H9 (cell line): ENCODE measurements at regions not wholly inside any gene's neighbourhood (a gene's known extent, or its start where the extent isn't known, plus 50 kb on each side); places are given as distances from the start of the nearest gene placed in this dataset.

Source experiments
- DNase-seq: peaks from one replicate; pipeline ENCODE4 v3.0.0-alpha.2; 2017
- H2AFZ ChIP-seq: one replicate; pipeline ENCODE4 v1.6.1; 2013; ENCODE audit warnings: mild to moderate bottlenecking, low read length, control low read depth, moderate library complexity
- H2AK5ac ChIP-seq: 2 replicates; pipeline ENCODE4 v1.6.1; 2013; ENCODE audit warnings: low read length, control low read depth, mixed read lengths; ENCODE audit not compliant: insufficient read length
- H2BK120ac ChIP-seq: one replicate; pipeline ENCODE4 v1.6.1; 2013; ENCODE audit warnings: low read depth, mild to moderate bottlenecking, low read length, control low read depth, inconsistent platforms; ENCODE audit not compliant: poor library complexity, severe bottlenecking
- H2BK12ac ChIP-seq: 2 replicates; pipeline ENCODE4 v1.6.1; 2013; ENCODE audit warnings: low read length, control low read depth, mixed read lengths, low read depth; ENCODE audit not compliant: insufficient read length
- H2BK15ac ChIP-seq: 2 replicates; pipeline ENCODE4 v1.6.1; 2013; ENCODE audit warnings: low read depth, low read length, control low read depth
- H2BK20ac ChIP-seq: one replicate; pipeline ENCODE4 v1.6.1; 2013; ENCODE audit warnings: low read depth, mild to moderate bottlenecking, low read length, control low read depth, inconsistent platforms; ENCODE audit not compliant: poor library complexity, severe bottlenecking
- H2BK5ac ChIP-seq: 2 replicates; pipeline ENCODE4 v1.6.1; 2013; ENCODE audit warnings: low read length, control low read depth, mixed read lengths; ENCODE audit not compliant: insufficient read length
- H3K14ac ChIP-seq: 2 replicates; pipeline ENCODE4 v1.6.1; 2013; ENCODE audit warnings: low read length, control low read depth; ENCODE audit not compliant: insufficient read depth
- H3K18ac ChIP-seq: 2 replicates; pipeline ENCODE4 v1.6.1; 2013; ENCODE audit warnings: low read depth, mild to moderate bottlenecking, mixed read lengths, low read length, control low read depth; ENCODE audit not compliant: insufficient read length
- H3K23ac ChIP-seq: 2 replicates; pipeline ENCODE4 v1.6.1; 2013; ENCODE audit warnings: low read length, control low read depth, mixed read lengths, low read depth; ENCODE audit not compliant: insufficient read length
- H3K23me2 ChIP-seq: 2 replicates; pipeline ENCODE4 v1.6.1; 2013; ENCODE audit warnings: low read depth, mild to moderate bottlenecking, mixed read lengths, low read length, control low read depth; ENCODE audit not compliant: insufficient read length, poor library complexity, severe bottlenecking
- H3K27ac ChIP-seq: 2 replicates; pipeline ENCODE4 v1.5.1; 2013; ENCODE audit warnings: low read length, control low read depth, mixed read lengths, low read depth; ENCODE audit not compliant: insufficient read length
- H3K27me3 ChIP-seq: 2 replicates; pipeline ENCODE4 v1.6.1; 2013; ENCODE audit warnings: low read length, control low read depth, inconsistent platforms; ENCODE audit not compliant: insufficient read depth
- H3K4ac ChIP-seq: 2 replicates; pipeline ENCODE4 v1.6.1; 2013; ENCODE audit warnings: low read depth, mild to moderate bottlenecking, control low read depth, inconsistent platforms, low read length, moderate library complexity
- H3K4me1 ChIP-seq: 2 replicates; pipeline ENCODE4 v1.6.1; 2013; ENCODE audit warnings: low read length, control low read depth, inconsistent platforms; ENCODE audit not compliant: insufficient read depth
- H3K4me2 ChIP-seq: 2 replicates; pipeline ENCODE4 v1.6.1; 2013; ENCODE audit warnings: low read length, control low read depth, mixed read lengths; ENCODE audit not compliant: insufficient read length, insufficient read depth
- H3K56ac ChIP-seq: 2 replicates; pipeline ENCODE4 v1.6.1; 2013; ENCODE audit warnings: low read depth, mild to moderate bottlenecking, mixed read lengths, low read length, control low read depth; ENCODE audit not compliant: insufficient read length
- H3K79me1 ChIP-seq: 2 replicates; pipeline ENCODE4 v1.6.1; 2013; ENCODE audit warnings: low read depth, mild to moderate bottlenecking, moderate library complexity, low read length, control low read depth, inconsistent platforms; ENCODE audit not compliant: insufficient read depth, poor library complexity, severe bottlenecking
- H3K79me2 ChIP-seq: 2 replicates; pipeline ENCODE4 v1.6.1; 2013; ENCODE audit warnings: low read length, control low read depth, inconsistent platforms; ENCODE audit not compliant: insufficient read depth
- H3K9ac ChIP-seq: 2 replicates; pipeline ENCODE4 v1.6.1; 2013; ENCODE audit warnings: low read length, control low read depth, mixed read lengths; ENCODE audit not compliant: insufficient read length; ENCODE audit errors: extremely low read depth
- H3K9me3 ChIP-seq: one replicate; pipeline ENCODE4 v1.6.1; 2013; ENCODE audit warnings: low read depth, low read length, inconsistent platforms; ENCODE audit not compliant: control insufficient read depth
- H3T11ph ChIP-seq: one replicate; pipeline ENCODE4 v1.6.1; 2013; ENCODE audit warnings: mild to moderate bottlenecking, low read length, control low read depth, inconsistent platforms
- H4K20me1 ChIP-seq: one replicate; pipeline ENCODE4 v1.6.1; 2013; ENCODE audit not compliant: control insufficient read depth, insufficient read length, insufficient read depth
- H4K5ac ChIP-seq: 2 replicates; pipeline ENCODE4 v1.6.1; 2013; ENCODE audit warnings: low read depth, mild to moderate bottlenecking, mixed read lengths, low read length, control low read depth; ENCODE audit not compliant: insufficient read length
- H4K8ac ChIP-seq: replicated peaks from 2 replicates; pipeline ENCODE4 v1.6.1; 2013; ENCODE audit warnings: low read length, control low read depth, mixed read lengths, low read depth; ENCODE audit not compliant: insufficient read length
- H4K91ac ChIP-seq: 2 replicates; pipeline ENCODE4 v1.6.1; 2013; ENCODE audit warnings: low read depth, mild to moderate bottlenecking, moderate library complexity, mixed read lengths, low read length, control low read depth; ENCODE audit not compliant: insufficient read length
- H3K27ac Mint-ChIP-seq, 3 experiments: 2 replicates in 2 of 3; 3 replicates in 1 of 3; pipeline ENCODE4 v1.8.0; 2020 to 2021; ENCODE audit warnings: mixed read lengths in 3 of 3, mild to moderate bottlenecking in 1 of 3, moderate library complexity in 1 of 3
- H3K27me3 Mint-ChIP-seq: 2 replicates; pipeline ENCODE4 v1.8.0; 2021; ENCODE audit warnings: low read depth, mild to moderate bottlenecking, moderate library complexity, mixed read lengths
- H3K36me3 Mint-ChIP-seq, 3 experiments: 2 replicates in 2 of 3; 3 replicates in 1 of 3; pipeline ENCODE4 v1.8.0; 2020 to 2021; ENCODE audit warnings: low read depth in 3 of 3, mixed read lengths in 3 of 3; ENCODE audit not compliant: insufficient read depth in 1 of 3
- H3K4me1 Mint-ChIP-seq, 2 experiments: 2 replicates each; pipeline ENCODE4 v1.8.0; 2020; ENCODE audit warnings: mixed read lengths in 2 of 2
- H3K4me3 Mint-ChIP-seq, 2 experiments: 2 replicates in 1 of 2; 3 replicates in 1 of 2; pipeline ENCODE4 v1.8.0; 2020 to 2021; ENCODE audit warnings: mild to moderate bottlenecking in 2 of 2, mixed read lengths in 2 of 2, moderate library complexity in 1 of 2
- H3K9me3 Mint-ChIP-seq, 2 experiments: 2 replicates in 1 of 2; 3 replicates in 1 of 2; pipeline ENCODE4 v1.8.0; 2020; ENCODE audit warnings: mild to moderate bottlenecking in 2 of 2, mixed read lengths in 2 of 2, moderate library complexity in 1 of 2
- CTCF ChIP-seq: fragments of 200-600 bp; sonication (generic); conservative IDR thresholded peaks from 3 replicates; pipeline ENCODE4 v1.8.0; 2021; ENCODE audit warnings: antibody characterized with exemption, mild to moderate bottlenecking
- WGBS: extraction: QIAGEN DNeasy Blood & Tissue Kit; methylation state at CpG from one replicate; pipeline ENCODE4 v1.1.7; 2013; ENCODE audit warnings: missing lambda C conversion rate, low lambda C conversion rate, mixed read lengths; ENCODE audit not compliant: insufficient read length; ENCODE audit errors: extremely low coverage; 5-methylcytosine and 5-hydroxymethylcytosine counted together

GRCh38 chr12:78612190-78612589, 252.4 kb upstream of the SYT1 start:
- H3K14ac ChIP-seq = no peak overlapping the region
- no peak overlapping the region for H4K5ac ChIP-seq
- H3K9me3 Mint-ChIP-seq = peaks cover 10 to 17% of the 10 kb centered on the region in 2 experiments
- H3K36me3 Mint-ChIP-seq = peaks cover 4 to 11% (median 6%) of the 10 kb centered on the region in 3 experiments
- no peak overlapping the region for H3K4ac ChIP-seq
- no peak overlapping the region for H4K91ac ChIP-seq
- H3K23me2 ChIP-seq = no peaks in the 10 kb centered on the region
- no peak overlapping the region for H2AFZ ChIP-seq
- H2BK20ac ChIP-seq = no peak overlapping the region
- H3K27me3 Mint-ChIP-seq = peaks cover 3% of the 10 kb centered on the region; the same call in 1 of the 2 replicates
- no peaks in the 10 kb centered on the region for H3K79me2 ChIP-seq
- H3K18ac ChIP-seq = no peak overlapping the region
- H3K27ac Mint-ChIP-seq = no peak overlapping the region
- H2BK120ac ChIP-seq = no peak overlapping the region
- no peak overlapping the region for H2AK5ac ChIP-seq
- H3K27me3 ChIP-seq = no peaks in the 10 kb centered on the region
- no peak overlapping the region for H3K56ac ChIP-seq
- H3K9ac ChIP-seq = no peak overlapping the region
- H3K23ac ChIP-seq = no peak overlapping the region
- H3K27ac ChIP-seq = no peak overlapping the region
- no peaks in the 10 kb centered on the region for H3K79me1 ChIP-seq
- no peaks in the 10 kb centered on the region for H3K9me3 ChIP-seq
- no peak overlapping the region for H2BK5ac ChIP-seq
- no peak overlapping the region for H3K4me3 Mint-ChIP-seq
- H4K8ac ChIP-seq = no peak overlapping the region
- DNase-seq = no peak
- H3K4me1 ChIP-seq = no peaks in the 10 kb centered on the region
- H2BK15ac ChIP-seq = no peak overlapping the region
- H2BK12ac ChIP-seq = no peak overlapping the region
- no peaks in the 10 kb centered on the region for H3K4me1 Mint-ChIP-seq
- H3T11ph ChIP-seq = no peak overlapping the region
- no peak overlapping the region for H3K4me2 ChIP-seq
- no peaks in the 10 kb centered on the region for H4K20me1 ChIP-seq
- no CpG with 5 or more reads among the region's 2 CpGs for WGBS
- no peak for TF ChIP-seq CTCF
